Thymus (tissue), 11 donors: ENCODE measurements at regions not wholly inside any gene's neighbourhood (a gene's known extent, or its start where the extent isn't known, plus 50 kb on each side); places are given as distances from the start of the nearest gene placed in this dataset.
"Not testable (repeated sequence)": the region's sequence is repeated elsewhere in the genome, so short reads cannot be mapped to it uniquely, and the experiment has no call there.

ENCODE experiments used
- DNase-seq, 9 donors: peaks; one replicate each; pipeline ENCODE4 v3.0.0-alpha.2; 2013; ENCODE audit warnings: low spot score in 9 of 9, low read depth in 6 of 9, missing footprints in 1 of 9
- H3K27ac ChIP-seq, 2 donors: one replicate each; pipeline ENCODE4 v1.5.1; 2013; ENCODE audit warnings: control low read depth in 1 of 2, low read depth in 1 of 2, low read length in 1 of 2, mild to moderate bottlenecking in 1 of 2, moderate library complexity in 1 of 2
- H3K27me3 ChIP-seq, 2 donors: one replicate each; pipeline ENCODE4 v1.5.1; 2013; ENCODE audit warnings: low read length in 1 of 2; ENCODE audit not compliant: control insufficient read depth in 2 of 2, insufficient read depth in 1 of 2
- H3K36me3 ChIP-seq, 2 donors: one replicate each; pipeline ENCODE4 v1.5.1; 2013; ENCODE audit warnings: low read length in 1 of 2, mild to moderate bottlenecking in 1 of 2, moderate library complexity in 1 of 2; ENCODE audit not compliant: control insufficient read depth in 2 of 2, insufficient read depth in 2 of 2
- H3K4me1 ChIP-seq, 2 donors: one replicate each; pipeline ENCODE4 v1.5.1; 2013; ENCODE audit warnings: low read length in 2 of 2; ENCODE audit not compliant: control insufficient read depth in 2 of 2, insufficient read depth in 2 of 2
- H3K4me3 ChIP-seq, 2 donors: one replicate each; pipeline ENCODE4 v1.5.1; 2013; ENCODE audit warnings: low read length in 2 of 2, control low read depth in 1 of 2, mild to moderate bottlenecking in 1 of 2
- H3K9me3 ChIP-seq, 2 donors: one replicate each; pipeline ENCODE4 v1.5.1; 2013; ENCODE audit warnings: low read length in 1 of 2, mild to moderate bottlenecking in 1 of 2; ENCODE audit not compliant: control insufficient read depth in 2 of 2, insufficient read depth in 1 of 2
- WGBS: extraction: QIAGEN DNeasy Blood & Tissue Kit; methylation state at CpG from one replicate; pipeline ENCODE4 v1.1.7; 2013; 5-methylcytosine and 5-hydroxymethylcytosine counted together
- donor health status: healthy.

DNA sequence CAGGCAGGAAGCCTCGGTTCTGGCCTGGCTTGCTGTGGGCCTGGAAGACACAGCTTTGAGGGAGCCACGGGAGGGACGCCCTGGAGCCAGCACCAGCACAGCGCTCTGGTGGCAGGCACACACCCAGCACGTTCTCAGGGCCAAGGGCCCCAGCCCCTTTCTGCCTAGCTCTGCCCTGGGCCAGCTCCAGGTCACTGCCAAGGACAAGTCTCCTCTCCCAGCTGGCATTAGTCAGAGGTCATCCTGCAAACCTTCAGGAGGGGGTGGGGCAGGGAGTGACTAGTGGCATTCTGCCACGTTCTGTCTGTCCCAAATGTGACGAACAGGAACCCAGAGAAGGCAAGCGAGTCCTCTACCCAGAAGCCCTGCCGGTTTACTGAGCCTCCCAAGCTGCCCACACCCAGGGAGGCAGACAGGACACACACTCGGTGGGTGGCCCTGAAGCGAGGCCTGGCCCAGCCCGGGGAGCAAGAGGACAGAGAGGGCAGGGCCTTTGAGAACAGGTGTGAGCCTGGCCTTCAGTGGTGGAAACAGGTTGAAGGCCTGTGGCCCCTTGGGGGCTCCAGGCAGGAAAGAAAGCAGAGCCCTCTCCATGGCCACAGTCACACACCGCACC, 528.0 kb downstream of the TP53TG3F start:
- H3K27ac ChIP-seq, H3K4me3 ChIP-seq, H3K9me3 ChIP-seq, H3K4me1 ChIP-seq, DNase-seq, H3K36me3 ChIP-seq, H3K27me3 ChIP-seq: not testable (repeated sequence)
- 83% methylated on average over 7 of the region's 13 CpGs for WGBS

DNA sequence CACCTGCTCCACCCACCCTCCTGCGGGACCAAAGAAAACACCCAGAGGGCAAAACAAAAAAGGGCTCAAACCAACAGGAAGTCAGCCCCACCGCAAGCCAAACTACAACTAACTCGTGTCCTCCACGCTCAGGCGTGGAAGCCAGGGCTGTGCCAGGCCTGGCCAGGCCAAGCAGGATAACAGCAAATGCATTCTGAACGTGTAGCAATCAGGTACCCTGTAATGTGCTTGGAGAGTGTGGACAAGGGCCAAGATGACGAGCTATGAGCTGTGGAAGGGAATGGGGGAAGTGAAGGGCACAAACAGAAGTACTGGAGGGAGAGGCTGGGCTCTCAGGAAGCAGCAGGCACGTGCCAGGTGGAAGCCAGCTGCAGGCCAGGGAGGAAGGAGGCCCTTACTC, 528.6 kb downstream of the TP53TG3F start:
- no CpG with 5 or more reads among the region's 8 CpGs for WGBS
- H3K9me3 ChIP-seq, H3K4me3 ChIP-seq, H3K27ac ChIP-seq, H3K27me3 ChIP-seq, DNase-seq, H3K36me3 ChIP-seq, H3K4me1 ChIP-seq: not testable (repeated sequence)

DNA sequence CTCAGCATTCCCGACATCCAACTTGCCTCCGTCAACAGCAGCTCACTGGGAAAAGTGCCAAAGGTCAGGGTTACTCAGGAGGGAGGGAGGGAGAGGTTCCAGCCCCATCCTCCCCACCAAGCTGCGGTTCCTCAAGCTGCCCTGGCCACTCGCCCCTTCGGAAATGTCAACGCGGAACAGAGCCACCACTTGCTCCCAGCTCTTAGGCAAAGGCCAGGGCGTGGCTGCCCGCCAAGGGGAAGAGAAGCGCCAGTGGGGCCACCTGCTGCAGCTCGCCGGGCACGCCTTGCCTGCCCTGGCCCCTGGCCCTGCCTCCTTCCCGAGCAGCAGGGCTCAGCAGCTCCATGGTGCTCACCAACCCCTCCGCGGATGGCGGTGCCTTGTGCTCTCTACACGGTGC, 531.1 kb downstream of the TP53TG3F start:
- H3K36me3 ChIP-seq, H3K9me3 ChIP-seq, H3K27me3 ChIP-seq, H3K4me3 ChIP-seq, H3K4me1 ChIP-seq, DNase-seq, H3K27ac ChIP-seq: not testable (repeated sequence)
- WGBS, result no CpG with 5 or more reads among the region's 18 CpGs

DNA sequence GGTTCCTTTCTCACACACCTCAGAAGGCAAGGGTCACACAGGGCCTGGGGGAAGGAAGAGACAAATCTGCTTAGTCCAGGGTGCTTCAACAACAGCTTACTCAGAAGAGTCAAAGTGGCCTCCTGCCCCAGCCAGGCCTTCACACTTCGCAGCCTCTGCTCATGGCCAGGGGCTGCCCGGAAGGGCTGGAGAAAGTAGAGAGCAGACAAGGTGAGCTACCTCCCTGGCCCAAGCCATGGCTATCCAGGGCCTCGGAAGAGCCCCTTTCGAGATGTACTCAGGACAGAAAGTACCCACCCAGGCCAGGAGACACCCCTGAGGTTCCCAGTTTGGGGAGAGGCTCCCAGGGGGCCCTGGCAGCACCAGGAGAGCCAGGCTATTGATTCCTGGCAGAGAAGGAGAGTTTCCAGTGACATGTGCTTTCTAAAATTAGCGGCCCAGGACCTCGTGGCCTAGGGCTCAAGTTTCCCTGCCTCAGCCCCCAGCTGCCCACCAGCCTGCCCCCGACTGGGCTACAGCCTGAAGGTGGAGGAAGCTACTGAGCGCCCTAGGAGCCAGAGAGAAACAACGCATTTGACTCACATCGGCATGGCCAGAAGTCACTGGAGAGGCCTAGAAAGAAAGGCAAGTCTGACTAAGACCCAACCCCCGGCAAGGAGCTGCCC, 533.2 kb downstream of the TP53TG3F start:
- not testable (repeated sequence) for H3K9me3 ChIP-seq, DNase-seq, H3K36me3 ChIP-seq, H3K27ac ChIP-seq, H3K4me1 ChIP-seq, H3K27me3 ChIP-seq, H3K4me3 ChIP-seq
- 85% methylated on average over 11 of the region's 11 CpGs for WGBS

DNA sequence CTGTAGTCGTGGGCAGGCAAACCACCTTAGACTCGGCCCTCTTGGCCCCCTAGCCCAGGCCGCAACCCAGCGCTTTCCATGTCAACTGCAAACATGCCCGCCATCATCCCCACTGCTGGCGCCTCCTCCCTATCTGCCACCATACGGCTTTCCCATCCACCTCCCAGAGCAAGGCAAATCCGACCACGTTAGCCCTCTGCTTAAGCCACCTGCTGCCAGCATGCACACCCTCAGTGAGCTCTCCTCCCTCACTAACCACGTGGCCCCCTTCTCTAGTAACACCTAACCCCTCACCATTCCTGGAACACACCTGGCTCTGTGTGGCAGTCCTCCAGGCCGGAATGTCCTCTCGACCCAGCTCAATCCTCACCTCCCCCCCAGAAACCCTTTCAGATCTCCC, 534.8 kb downstream of the TP53TG3F start:
- WGBS, result 77% methylated on average over 9 of the region's 12 CpGs

DNA sequence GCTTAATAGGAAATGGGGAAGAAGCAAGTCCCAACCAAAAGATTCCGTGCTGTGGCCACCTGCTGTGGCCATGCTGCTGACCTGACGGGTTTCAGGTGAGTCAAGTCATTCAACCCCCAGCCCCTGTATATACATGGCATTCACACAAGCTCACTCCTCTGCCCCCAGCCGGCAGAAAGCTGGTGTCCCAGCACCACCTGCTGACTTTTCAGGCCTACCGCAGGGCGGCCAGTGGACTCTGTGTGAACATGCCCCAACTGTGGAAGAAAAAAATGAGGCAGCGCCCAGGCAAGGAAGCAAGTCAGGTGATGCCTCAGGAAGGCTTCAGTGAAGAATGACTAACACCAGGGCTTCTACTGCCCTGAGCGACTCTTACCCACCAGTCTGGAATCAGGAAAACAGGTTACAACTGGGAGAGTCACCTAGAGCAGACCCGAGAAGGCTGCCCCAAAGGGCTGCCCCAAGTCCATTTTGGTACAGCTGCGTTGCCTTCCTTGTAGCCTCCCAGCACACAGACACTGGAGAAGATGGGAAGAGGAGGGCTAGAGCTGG, 536.5 kb downstream of the TP53TG3F start:
- not testable (repeated sequence) for DNase-seq, H3K27me3 ChIP-seq, H3K4me3 ChIP-seq, H3K36me3 ChIP-seq, H3K9me3 ChIP-seq, H3K27ac ChIP-seq, H3K4me1 ChIP-seq
- WGBS, result 79% methylated on average over 8 of the region's 9 CpGs

More for the DNA sequence above, 534.8 kb downstream of the TP53TG3F start:
- not testable (repeated sequence) for DNase-seq, H3K27me3 ChIP-seq, H3K36me3 ChIP-seq, H3K9me3 ChIP-seq, H3K27ac ChIP-seq, H3K4me1 ChIP-seq, H3K4me3 ChIP-seq

DNA sequence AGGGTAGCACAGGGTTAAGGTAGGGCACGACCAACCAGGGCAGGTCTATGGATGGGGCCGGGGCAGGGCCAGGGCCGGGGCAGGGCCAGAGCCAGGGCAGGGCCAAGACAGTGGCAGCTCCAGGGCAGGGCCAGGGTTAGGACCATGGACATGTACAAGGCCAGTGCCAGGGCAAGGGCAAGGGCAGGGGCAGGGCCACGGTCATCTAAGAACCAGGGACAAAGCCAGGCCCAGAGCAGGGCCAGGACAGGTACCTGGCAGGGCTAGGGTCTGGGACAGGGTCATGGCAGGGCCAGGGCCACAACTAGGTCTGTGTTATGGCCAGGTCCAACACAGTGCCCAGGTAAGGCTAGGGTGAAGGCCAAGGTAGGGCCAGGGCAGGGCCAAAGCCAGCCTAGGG, 541.8 kb downstream of the TP53TG3F start:
- not testable (repeated sequence) for H3K4me1 ChIP-seq, H3K36me3 ChIP-seq, H3K27ac ChIP-seq, H3K27me3 ChIP-seq, H3K9me3 ChIP-seq, H3K4me3 ChIP-seq, DNase-seq
- WGBS, result 80% methylated on average over 2 of the region's 4 CpGs

DNA sequence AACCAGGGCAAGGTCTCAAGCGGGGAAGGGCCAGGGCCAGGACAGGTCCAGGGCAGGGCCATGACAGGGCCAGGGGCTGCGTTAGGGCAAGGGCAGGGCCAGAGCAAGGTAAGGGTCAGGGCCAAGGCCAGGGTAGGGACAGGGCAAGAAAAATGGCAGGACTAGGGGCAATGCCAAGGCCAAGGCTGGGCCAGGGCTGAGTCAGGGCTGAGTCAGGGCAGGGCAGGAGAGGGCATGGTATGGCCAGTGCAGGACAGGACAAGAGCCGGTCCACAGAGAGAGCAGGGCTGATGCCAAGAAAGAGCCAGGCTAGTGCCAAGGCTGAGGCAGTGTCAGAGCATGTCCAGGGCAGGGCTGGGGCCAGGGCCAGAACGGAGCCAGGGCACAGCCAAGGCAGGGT, 542.5 kb downstream of the TP53TG3F start:
- not testable (repeated sequence) for H3K27me3 ChIP-seq, H3K36me3 ChIP-seq, DNase-seq, H3K9me3 ChIP-seq, H3K27ac ChIP-seq, H3K4me3 ChIP-seq, H3K4me1 ChIP-seq
- 95% methylated on average over 2 of the region's 4 CpGs for WGBS

DNA sequence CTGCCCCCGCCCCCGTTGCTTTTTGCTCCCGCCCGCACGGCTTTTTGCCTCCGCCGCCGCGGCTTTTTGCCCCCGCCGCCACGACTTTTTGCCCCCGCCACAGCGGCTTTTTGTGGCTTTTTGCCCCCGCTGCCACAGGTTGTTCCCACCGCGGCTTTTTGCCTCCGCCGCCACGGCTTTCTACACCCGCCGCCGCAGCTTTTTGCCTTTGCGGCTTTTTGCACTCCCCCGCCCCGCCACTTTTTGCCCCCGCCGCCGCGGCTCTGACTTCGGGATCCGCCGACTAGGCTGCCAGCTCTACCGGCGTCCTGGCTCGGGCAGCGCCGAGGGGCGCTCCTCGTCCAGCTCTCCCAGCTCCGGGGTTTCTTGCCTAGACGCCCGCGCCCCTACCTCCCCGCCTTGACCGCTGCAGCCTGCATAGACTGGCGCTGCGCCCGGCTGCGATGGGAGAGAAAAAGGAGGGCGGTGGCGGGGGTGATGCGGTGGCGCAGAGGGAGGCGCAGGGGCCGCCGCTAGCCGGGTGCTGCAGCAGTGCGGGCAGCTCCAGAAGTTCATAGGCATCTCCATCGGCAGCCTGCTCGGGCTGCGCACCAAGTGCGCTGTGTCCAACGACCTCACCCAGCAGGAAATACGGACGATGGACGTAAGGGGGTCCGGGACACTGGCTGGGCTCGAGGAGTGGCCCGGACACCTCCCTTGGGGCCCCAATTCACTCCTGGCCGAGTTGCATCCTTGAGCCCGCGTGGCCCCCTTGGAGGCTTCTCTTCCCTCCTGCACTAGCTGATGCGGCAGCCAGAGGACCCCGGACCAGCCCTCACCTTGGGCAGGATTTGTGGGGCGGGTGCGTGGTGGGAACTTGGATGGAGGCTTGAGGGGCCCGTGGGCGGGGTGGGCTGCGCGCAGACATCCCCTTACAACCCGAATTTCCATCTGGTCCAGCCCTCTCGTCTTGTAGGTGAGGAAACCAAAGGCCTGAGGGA, 555.7 kb downstream of the TP53TG3F start:
- H3K4me3 ChIP-seq, H3K36me3 ChIP-seq, DNase-seq, H3K9me3 ChIP-seq, H3K27ac ChIP-seq, H3K27me3 ChIP-seq, H3K4me1 ChIP-seq: not testable (repeated sequence)
- 67% methylated on average over 83 of the region's 83 CpGs for WGBS
